ENCODE measurements at regions not wholly inside any gene's neighbourhood (a gene's known extent, or its start where the extent isn't known, plus 50 kb on each side); places are given as distances from the start of the nearest gene placed in this dataset.

DNA sequence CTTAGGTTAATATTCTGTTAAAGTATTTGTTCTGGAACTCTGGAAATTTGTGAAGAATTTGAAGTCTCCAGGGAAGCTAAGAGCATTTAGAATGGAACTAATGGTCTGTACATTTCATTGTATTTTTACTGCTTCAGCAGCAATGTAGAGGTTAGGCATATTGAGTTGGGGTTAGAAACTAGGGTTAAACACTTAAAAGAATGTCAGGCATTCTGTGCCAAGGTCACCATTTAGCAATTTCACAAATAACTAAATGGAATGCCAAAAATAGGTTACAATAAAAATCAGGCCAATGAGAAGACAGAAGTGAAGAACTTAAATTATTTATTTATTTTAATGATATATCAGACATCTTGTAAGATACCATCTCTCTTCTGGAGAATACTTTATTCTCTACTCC, 210.8 kb downstream of the C12orf50 start:
- TF ChIP-seq POLR2A (IDR thresholded peaks at IDR 0.05), result no peak
- TF ChIP-seq, protein P1, sequence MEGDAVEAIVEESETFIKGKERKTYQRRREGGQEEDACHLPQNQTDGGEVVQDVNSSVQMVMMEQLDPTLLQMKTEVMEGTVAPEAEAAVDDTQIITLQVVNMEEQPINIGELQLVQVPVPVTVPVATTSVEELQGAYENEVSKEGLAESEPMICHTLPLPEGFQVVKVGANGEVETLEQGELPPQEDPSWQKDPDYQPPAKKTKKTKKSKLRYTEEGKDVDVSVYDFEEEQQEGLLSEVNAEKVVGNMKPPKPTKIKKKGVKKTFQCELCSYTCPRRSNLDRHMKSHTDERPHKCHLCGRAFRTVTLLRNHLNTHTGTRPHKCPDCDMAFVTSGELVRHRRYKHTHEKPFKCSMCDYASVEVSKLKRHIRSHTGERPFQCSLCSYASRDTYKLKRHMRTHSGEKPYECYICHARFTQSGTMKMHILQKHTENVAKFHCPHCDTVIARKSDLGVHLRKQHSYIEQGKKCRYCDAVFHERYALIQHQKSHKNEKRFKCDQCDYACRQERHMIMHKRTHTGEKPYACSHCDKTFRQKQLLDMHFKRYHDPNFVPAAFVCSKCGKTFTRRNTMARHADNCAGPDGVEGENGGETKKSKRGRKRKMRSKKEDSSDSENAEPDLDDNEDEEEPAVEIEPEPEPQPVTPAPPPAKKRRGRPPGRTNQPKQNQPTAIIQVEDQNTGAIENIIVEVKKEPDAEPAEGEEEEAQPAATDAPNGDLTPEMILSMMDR (IDR thresholded peaks at IDR 0.05), result no peak
